ENCODE measurements at regions not wholly inside any gene's neighbourhood (a gene's known extent, or its start where the extent isn't known, plus 50 kb on each side); places are given as distances from the start of the nearest gene placed in this dataset.

- TF ChIP-seq EZH2 (IDR thresholded peaks at IDR 0.05) (no peak), CTCF (IDR thresholded peaks at IDR 0.05) (no peak)
Observed at GRCh38 chr9:109994141-109994540, 213.8 kb downstream of the C9orf152 start.
